A172 (cell line): ENCODE measurements at regions not wholly inside any gene's neighbourhood (a gene's known extent, or its start where the extent isn't known, plus 50 kb on each side); places are given as distances from the start of the nearest gene placed in this dataset.

Experiments
- DNase-seq: peaks from one replicate; pipeline ENCODE4 v3.0.0-alpha.2; 2015; ENCODE audit warnings: low spot score

DNA sequence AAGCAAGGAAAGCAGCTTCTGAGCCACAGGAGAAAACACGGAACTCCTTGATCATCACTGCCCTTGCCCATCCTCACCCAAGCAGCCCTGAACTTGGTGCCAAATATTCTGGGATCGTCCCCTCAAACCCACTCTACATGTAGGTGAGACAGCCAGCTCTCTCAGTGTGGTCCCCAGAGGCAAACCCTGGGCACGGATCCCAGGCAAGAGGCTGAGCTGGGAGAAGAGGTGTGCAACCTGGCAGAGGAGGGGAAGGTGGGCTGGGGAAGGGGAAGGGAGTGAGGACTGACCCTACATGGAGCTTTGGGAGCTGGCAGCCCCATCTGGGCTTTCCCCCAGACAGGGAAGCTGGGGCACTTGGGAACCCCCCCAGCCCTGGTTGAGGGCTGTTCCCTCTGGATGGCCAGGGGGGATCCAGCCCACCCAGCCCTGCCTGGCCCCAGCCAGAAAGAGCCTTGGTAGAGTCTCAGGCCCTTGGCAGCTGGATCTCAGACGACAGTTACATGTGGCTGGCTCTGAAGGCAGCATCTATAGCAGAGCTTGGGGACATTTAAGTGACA, 186.2 kb upstream of the CST7 start:
- no peak for DNase-seq

DNA sequence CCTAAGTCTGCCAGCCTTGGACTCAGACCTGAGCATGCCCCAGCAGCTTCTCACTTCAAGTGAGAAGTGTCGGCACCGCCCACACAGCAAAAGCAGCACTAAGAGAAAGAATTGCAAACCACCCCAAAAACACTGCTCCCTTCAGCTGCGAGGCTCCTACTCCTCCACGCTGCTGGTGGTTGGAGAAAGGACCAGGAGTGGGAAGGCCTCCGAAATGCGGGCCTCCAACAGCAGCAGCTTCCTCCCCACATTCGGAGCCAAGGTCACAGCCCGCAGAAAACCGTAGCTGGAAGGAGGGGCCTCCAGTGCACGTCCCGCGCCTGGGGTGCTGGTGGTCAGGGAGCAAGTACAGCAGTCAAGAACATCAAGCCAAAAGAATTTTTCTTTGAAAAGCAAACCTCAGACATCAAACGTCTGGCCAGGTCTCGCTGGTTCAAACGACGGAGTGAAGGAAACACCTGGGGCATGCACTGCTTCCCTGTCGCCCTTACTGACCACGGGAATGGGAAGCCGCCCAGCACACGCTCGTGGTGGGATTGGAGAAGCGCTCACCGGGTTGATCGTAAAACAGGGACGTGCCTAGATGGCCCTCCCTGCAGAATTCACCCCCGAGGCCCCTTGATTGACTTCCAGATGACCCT, 185.6 kb upstream of the CST7 start:
- no peak for DNase-seq

DNA sequence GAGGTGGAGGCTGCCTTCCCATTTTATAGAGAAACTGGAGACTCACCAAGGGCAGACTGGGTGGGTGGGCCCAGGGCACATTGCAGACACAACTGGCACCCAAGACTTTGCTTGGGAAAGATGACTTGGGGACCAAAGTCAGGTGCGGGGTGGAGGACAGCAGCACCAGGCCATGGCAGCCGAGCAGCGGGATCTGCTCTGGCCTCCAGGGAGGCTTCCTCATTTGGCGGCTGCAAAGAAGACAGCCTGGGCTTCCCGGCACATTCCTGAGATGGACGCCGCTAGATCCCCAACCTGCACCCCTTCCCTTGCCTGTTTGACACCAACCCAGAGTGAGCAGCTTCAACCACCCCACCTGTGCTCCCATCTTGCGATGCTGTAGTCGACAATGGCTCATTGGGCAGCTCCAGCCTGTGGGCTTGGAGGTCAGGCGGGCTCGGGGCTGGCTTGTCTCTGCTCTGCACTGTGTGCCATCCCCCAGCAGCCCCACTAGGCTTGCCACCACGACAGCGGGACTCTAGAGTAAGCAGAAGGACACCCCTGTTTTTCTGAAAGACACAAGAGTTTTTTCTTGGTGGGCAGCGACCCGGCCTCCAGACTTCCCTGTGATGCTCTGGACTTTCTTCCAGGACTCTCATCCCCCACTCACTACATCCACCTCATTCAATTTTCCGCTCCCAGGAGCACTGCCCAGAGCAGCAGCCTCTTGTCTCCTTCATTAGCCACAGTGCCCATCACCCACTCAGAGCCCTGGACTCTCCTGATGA, 184.9 kb upstream of the CST7 start:
- no peak for DNase-seq

GRCh38 chr20:24764794-24765202, 184.3 kb upstream of the CST7 start:
- no peak for DNase-seq

DNA sequence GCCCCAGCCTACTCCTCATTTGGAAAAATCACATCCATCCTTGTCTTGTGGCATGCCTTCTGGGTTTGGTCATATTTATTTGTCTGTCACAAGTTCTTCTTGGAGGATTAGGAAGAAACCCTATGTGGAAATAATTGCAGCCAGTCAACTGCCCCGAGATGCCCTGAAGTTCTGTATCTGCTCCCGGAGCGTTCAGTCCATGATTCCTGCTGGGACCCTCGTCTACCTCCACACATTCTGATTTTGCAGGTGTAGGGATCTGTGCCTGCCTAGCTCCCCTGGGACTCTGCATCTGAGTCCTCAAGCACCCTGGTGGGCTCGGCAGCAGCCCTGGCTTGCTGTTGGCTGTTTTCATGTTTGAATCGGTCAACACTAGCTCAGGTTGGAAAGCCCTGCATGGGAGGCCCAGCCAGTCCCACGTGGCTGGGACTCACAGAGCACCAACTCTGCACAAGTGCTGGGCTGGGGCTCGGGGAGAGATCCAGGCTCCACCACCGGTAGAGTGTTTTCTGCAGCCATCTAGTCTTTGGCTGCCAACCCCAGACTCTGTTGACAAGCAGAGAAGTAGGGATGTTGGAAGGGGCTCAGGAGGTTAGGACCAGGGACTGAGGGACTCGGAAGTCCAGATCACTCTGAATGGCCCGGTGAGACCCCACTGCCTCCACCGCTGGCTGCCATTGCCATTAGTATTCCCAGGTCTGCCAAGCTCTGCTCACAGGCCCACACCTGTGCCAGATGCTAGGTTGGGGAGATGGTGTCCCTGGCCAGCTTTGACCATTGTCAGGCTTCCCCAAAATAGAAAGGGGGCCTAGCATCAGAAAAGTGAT, 183.5 kb upstream of the CST7 start:
- DNase-seq, result no peak

GRCh38 chr20:24766143-24766527, 182.9 kb upstream of the CST7 start:
- no peak for DNase-seq

DNA sequence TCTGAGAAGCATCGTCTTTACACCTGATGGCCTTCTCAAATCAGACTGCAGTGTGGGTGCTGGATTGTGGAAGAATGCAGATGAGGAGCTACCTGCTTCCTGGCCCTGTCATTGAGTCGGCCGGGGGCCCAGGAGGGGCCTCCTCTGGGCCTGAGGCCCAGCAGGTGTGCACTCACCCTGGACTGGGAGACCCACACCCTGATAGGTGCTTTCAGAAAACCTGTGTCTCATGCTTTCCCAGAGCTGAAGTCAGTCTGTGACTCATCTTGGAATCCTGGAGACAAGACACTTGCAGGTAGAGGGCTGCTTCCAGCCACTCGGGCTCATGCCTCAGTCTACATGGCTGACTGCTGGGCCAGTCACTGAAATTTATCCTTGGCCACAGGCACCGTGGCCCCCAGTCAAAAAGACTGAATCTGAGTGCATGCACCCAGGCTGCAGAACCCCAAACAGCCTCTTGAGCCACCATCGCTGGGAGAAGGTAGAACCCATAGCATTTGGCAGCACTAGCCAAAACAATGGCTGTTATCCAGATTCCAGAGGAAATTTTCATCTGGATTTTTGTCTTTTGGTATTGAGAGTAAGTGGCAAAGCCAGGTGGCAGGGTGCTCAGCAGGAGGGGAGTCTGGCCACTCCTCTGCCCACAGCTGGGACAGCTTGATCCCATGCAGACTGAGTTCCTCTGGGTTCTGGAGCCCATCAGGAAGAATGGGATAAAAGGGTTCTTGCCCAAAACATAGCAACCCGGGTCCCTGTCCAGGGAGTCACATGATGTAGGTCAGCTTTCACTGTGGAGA, 182.0 kb upstream of the CST7 start:
- DNase-seq, result no peak

DNA sequence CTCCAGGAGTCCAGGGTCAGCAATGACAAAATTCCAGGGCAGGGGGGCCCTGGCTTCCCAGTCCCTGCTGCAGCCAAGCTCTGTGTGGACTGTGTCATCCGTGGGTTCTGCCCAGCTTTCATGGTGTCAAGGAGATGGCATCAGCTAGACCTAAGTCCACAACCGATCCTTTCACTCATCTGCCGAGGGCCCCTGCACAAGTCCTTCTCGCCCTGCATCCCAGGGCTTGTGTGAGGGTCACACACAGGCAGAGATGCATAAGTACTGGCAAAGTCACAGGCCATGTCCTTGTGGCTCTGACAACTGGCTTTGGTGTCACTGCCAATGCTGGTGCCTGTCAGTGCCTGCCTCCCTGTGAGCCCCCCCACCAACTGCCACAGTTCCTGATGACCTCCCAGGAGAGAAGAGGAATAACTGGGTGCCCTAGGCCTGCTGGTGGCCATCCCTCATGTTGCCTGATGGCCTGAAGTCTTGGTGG, 181.4 kb upstream of the CST7 start:
- no peak for DNase-seq

GRCh38 chr20:24768201-24768636, 180.8 kb upstream of the CST7 start:
- DNase-seq, result peak; percentile 76

GRCh38 chr20:24768713-24769601, 180.1 kb upstream of the CST7 start:
- DNase-seq, result no peak

DNA sequence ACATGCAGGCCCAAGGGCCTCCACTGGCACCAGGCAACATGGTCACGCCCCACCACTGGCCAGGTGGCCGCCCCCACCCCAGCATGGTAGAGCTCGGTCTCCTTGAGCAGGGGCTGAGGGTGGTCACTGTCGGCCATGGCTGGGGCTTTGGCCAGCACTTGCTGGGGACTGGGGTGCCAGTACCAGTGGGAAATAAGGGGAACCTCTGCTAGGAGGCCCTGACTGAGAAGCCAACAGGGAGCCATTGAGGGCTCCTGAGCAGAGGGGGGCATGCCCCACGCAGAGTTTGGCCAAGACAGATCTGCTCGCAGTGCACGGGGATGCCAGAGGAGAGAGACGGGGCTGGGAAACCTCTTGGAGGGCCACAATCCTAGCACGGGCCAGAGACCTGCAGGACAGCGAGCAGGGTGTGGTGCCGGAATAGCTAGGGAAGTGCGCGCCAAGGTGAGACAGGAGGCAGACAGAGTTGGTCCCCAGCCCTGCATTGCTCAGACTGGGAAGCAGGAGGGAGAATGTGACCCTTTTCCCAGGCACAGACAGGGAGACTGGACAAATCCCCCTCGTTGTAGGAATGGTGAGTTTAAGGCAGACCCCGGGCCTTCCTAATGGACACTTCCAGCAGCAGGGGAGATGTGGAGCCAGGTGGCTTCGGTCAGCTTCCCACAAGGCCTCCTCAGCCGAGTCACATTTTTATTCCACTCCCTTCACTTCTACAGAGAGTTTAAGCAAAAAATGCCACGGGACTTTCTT, 179.0 kb upstream of the CST7 start:
- no peak for DNase-seq

GRCh38 chr20:24770628-24771541, 178.2 kb upstream of the CST7 start:
- DNase-seq, result no peak

DNA sequence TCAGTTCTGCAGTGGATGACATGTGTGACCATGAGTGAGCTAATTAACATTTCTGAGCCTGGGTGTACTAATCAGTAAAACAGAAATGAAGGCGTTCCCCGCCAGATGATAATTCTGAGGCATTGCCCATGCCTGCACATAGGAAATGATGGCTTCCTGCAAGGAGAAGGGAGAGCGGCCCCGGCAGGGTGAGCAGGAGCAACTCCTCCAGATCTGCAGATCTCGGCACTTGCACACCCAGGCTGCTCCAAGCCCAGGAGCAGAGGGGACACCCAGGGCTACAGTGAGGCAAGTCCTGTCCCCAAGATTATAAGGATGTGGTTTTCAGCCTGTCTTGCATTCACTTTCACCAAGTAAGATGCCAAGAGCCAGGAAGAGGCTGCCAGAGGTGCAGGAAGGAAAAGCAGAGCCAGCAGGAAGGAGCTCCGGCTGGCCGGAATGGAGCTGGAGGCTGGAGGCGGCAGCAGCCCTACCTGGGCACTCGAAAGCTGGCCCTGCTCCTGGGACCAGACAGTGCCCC, 177.5 kb upstream of the CST7 start:
- no peak for DNase-seq

GRCh38 chr20:24772667-24773066, 176.4 kb upstream of the CST7 start:
- DNase-seq, result no peak

DNA sequence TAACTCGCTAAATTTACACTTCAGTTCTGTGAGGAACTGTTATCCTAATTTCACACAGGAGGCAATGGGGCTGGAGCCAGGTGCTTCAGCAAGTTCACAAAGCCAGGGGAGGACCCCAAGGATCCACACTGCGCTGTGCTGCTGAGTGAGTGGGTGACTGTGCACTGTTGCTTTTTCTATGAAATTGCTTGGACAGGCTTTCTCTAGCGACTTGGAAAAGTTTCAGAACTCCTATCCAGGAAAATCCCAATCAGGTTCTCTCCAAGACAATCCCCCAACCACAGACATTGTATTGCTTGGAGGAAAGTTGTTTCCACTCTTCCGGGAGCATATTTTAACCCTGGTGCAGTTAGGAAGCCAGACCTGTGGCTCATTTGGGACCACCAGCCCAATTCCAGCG, 175.9 kb upstream of the CST7 start:
- peak; percentile 56 for DNase-seq

DNA sequence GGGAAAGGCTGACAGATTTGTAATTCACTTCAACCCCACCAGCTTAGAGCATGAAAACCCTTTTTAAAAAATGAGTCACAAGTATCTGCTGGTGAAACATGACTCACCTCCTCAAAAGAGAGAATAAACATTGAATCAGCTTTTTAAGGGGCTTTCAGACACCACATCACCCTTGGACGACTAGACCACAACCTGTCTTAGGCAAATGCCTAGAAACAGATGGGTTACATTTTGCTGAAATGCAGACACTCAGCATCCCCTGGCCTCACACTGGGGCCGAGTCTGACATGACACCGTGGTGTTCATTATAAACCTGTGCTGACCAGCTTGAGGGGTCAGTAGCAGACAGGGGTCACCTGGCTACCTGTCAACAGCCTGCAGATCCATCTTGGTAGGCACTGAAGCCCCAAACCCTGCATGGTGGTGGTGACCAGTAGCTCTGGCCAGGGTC, 175.3 kb upstream of the CST7 start:
- DNase-seq, result peak; percentile 96

DNA sequence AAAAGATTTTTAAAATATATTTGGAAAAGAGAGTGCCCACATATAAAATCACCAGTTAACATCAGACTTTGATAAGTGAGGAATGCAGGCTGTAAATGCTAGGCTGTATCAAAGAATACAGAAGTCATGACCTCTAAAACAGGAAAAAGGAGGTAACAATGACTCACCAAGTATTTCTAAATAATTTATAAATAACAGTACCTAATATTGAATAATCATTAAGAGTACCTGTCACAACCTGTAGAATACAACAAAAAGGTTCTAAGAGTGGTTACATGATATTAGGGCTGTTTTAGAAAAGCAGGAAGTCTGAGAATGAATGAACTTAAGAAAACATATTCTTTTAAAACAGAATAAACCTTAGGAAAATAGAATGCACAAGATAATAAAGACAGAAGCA, 173.1 kb upstream of the CST7 start:
- no peak for DNase-seq

DNA sequence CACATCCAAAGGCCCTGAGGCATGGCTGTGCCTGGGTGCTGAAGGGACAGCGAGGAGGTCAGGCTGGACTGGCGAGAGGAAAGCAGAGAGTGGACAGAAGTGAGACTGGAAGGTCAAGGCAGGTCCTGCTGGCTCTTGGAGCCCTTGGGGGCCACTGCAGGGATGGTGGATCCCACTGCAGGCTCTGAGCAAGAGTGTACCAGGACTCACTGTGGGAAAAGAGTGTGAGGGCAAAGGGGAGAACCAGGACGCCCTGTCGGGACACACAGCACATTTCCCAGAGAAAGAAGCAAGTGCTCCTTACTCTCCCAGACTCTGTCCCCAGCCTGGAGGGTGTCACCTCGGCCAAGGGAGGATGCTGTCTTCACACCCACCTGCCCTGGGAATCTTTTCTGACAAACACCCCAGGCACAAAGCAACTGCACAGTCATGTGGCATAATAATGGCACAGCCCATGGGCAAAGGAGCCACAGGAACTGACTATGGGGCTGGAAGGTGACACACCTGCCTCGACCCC, 172.3 kb upstream of the CST7 start:
- DNase-seq, result no peak
